OCI-LY1 (cell line): ENCODE measurements at regions not wholly inside any gene's neighbourhood (a gene's known extent, or its start where the extent isn't known, plus 50 kb on each side); places are given as distances from the start of the nearest gene placed in this dataset.

Source experiments
- H2AFZ ChIP-seq: fragments of 200-600 bp; sonication (generic), shearing (Covaris generic); 2 replicates; pipeline ENCODE4 v1.6.0; 2014; ENCODE audit warnings: antibody characterized with exemption, mild to moderate bottlenecking, low read length
- H3F3A ChIP-seq: fragments of 200-600 bp; sonication (generic), shearing (Covaris generic); 2 replicates; pipeline ENCODE4 v1.6.0; 2014; ENCODE audit warnings: mild to moderate bottlenecking, antibody characterized with exemption, low read length, moderate library complexity; ENCODE audit not compliant: insufficient read depth
- H3K27ac ChIP-seq: fragments of 200-600 bp; sonication (generic); 2 replicates; pipeline ENCODE4 v1.5.1; 2014; ENCODE audit warnings: low read length, mixed run types, mild to moderate bottlenecking, low read depth; ENCODE audit not compliant: poor library complexity, severe bottlenecking
- H3K27me3 ChIP-seq: fragments of 200-600 bp; sonication (generic); 2 replicates; pipeline ENCODE4 v1.6.0; 2014; ENCODE audit warnings: antibody characterized with exemption, mild to moderate bottlenecking, low read length, moderate library complexity; ENCODE audit not compliant: insufficient read depth
- H3K36me3 ChIP-seq: fragments of 200-600 bp; sonication (generic); 2 replicates; pipeline ENCODE4 v1.6.1; 2014; ENCODE audit warnings: mild to moderate bottlenecking, antibody characterized with exemption, low read length, moderate library complexity, mixed read lengths; ENCODE audit not compliant: insufficient read depth
- H3K4me1 ChIP-seq: fragments of 200-600 bp; sonication (generic); 2 replicates; pipeline ENCODE4 v1.5.1; 2014; ENCODE audit warnings: mild to moderate bottlenecking, low read length, moderate library complexity; ENCODE audit not compliant: insufficient read depth, severe bottlenecking
- H3K4me2 ChIP-seq: fragments of 200-600 bp; sonication (generic), shearing (Covaris generic); 2 replicates; pipeline ENCODE4 v1.6.1; 2014; ENCODE audit warnings: low read length
- H3K4me3 ChIP-seq: fragments of 200-600 bp; sonication (generic); 2 replicates; pipeline ENCODE4 v1.5.1; 2014; ENCODE audit warnings: low read length, low read depth, mild to moderate bottlenecking, mixed read lengths; ENCODE audit not compliant: poor library complexity, severe bottlenecking
- H3K79me2 ChIP-seq: fragments of 200-600 bp; shearing (Covaris generic); 2 replicates; pipeline ENCODE4 v1.6.1; 2016; ENCODE audit warnings: mixed run types, low read length, mixed read lengths; ENCODE audit not compliant: insufficient read depth
- H3K9ac ChIP-seq: fragments of 200-600 bp; sonication (generic), shearing (Covaris generic); 2 replicates; pipeline ENCODE4 v1.6.1; 2014; ENCODE audit warnings: mild to moderate bottlenecking, low read length, mixed read lengths
- H3K9me2 ChIP-seq: fragments of 200-600 bp; sonication (generic), shearing (Covaris generic); 2 replicates; pipeline ENCODE4 v1.6.1; 2014; ENCODE audit warnings: low read depth, mild to moderate bottlenecking, low read length, mixed read lengths
- H3K9me3 ChIP-seq: fragments of 200-600 bp; shearing (Covaris generic); 2 replicates; pipeline ENCODE4 v1.6.1; 2014; ENCODE audit warnings: low read length, mixed read lengths
- H4K20me1 ChIP-seq: fragments of 200-600 bp; sonication (generic), shearing (Covaris generic); 2 replicates; pipeline ENCODE4 v1.6.0; 2016; ENCODE audit warnings: mild to moderate bottlenecking, low read length; ENCODE audit not compliant: insufficient read depth
- EZH2 ChIP-seq: fragments of 200-600 bp; sonication (generic), shearing (Covaris generic); IDR thresholded peaks from 2 replicates; pipeline ENCODE4 v1.8.0; 2017; ENCODE audit warnings: borderline replicate concordance, mixed run types, mild to moderate bottlenecking, antibody characterized with exemption, low read length, moderate library complexity, mixed read lengths
- TF ChIP-seq, protein P1 (sequence below): fragments of 200-600 bp; sonication (generic), shearing (Covaris generic); IDR thresholded peaks from 2 replicates; pipeline ENCODE4 v1.5.1; 2017; ENCODE audit warnings: mild to moderate bottlenecking, antibody characterized with exemption, low read length, moderate library complexity, mixed read lengths

DNA sequence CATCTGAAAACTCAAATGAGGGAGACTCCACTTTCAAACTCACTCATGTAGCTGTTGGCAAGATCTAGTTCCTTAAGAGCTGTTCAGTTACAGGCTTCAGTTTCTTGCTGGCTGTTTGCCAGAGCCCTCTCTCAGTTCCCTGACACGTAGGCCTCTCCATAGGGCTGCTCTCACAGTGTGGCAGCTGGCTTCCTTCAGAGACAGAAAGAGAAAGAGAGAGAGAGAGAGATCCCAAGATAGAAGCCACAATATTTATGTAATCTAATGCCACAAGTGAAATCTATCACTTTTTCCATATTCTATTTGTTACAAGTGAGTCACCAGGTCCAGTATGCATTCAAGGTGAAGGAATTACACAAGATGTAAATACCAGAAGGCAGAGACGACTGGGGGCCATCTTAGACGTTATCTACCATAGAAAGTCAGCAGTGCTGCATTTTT is 168.8 kb downstream of the RCN1 start:
- Histone ChIP-seq H3F3A (no peaks in the 10 kb centered on the region), H3K27ac (no peak overlapping the region), H3K4me3 (no peak overlapping the region), H3K79me2 (no peaks in the 10 kb centered on the region), H3K9me2 (no peaks in the 10 kb centered on the region), H3K36me3 (no peaks in the 10 kb centered on the region), H3K9ac (no peak overlapping the region), H2AFZ (no peak overlapping the region), H3K4me1 (no peaks in the 10 kb centered on the region), H3K27me3 (no peaks in the 10 kb centered on the region), H3K4me2 (no peak overlapping the region), H3K9me3 (no peaks in the 10 kb centered on the region), H4K20me1 (no peaks in the 10 kb centered on the region)
- no peak for TF ChIP-seq EZH2
- TF ChIP-seq, protein P1, sequence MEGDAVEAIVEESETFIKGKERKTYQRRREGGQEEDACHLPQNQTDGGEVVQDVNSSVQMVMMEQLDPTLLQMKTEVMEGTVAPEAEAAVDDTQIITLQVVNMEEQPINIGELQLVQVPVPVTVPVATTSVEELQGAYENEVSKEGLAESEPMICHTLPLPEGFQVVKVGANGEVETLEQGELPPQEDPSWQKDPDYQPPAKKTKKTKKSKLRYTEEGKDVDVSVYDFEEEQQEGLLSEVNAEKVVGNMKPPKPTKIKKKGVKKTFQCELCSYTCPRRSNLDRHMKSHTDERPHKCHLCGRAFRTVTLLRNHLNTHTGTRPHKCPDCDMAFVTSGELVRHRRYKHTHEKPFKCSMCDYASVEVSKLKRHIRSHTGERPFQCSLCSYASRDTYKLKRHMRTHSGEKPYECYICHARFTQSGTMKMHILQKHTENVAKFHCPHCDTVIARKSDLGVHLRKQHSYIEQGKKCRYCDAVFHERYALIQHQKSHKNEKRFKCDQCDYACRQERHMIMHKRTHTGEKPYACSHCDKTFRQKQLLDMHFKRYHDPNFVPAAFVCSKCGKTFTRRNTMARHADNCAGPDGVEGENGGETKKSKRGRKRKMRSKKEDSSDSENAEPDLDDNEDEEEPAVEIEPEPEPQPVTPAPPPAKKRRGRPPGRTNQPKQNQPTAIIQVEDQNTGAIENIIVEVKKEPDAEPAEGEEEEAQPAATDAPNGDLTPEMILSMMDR, result no peak

DNA sequence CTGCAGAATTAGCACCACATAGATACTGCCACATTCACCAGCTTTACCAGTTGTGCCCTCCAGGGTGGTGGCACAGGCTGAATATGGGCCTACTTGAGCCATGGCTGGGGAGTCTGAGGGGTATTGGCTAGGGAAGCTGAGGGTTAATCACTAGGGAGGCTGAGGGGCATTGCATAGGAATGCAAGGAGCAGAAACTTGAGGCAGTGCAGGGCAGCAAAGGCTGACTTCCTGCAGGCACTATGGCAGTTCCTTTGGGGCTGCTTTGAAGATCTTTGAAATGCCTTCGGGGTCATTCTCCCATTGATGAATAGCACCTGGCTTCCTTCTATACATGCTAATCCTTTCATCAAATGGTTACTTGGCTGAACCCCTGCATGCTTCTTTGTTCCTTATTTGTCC is 171.5 kb downstream of the RCN1 start:
- H3K9ac ChIP-seq, result no peak overlapping the region
- TF ChIP-seq EZH2, result no peak
- TF ChIP-seq, protein P1, result no peak
- H3K4me3 ChIP-seq, result no peak overlapping the region

DNA sequence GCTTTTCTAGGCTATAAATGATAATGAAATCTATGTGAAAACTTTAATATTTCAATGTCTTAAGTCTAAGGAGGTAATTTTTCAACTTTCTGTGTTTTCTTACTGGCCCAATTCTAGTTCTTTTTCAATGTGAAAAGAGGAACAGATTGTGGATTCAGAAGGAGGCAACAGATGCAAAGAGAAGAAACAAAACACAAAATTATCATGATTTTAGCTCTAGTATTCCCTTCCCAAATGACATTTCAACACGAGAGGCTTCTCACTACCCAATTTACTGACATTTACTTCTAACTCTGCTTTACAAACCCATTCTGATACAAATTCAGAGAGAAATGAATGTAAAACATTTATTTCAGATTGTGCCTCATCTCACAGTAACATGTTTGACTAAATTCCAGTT is 169.4 kb downstream of the WT1 start:
- Histone ChIP-seq H3K9me3 (no peaks in the 10 kb centered on the region), H3K36me3 (no peaks in the 10 kb centered on the region), H3K4me2 (no peak overlapping the region), H3K9ac (no peak overlapping the region), H3K79me2 (no peaks in the 10 kb centered on the region), H3K27ac (no peak overlapping the region), H3K4me3 (no peak overlapping the region), H2AFZ (no peak overlapping the region), H3F3A (no peaks in the 10 kb centered on the region), H3K27me3 (no peaks in the 10 kb centered on the region), H4K20me1 (no peaks in the 10 kb centered on the region), H3K4me1 (no peaks in the 10 kb centered on the region), H3K9me2 (no peaks in the 10 kb centered on the region)
- TF ChIP-seq EZH2, result no peak
- TF ChIP-seq, protein P1, result no peak

More for the DNA sequence above, 171.5 kb downstream of the RCN1 start:
- Histone ChIP-seq H3K36me3 (no peaks in the 10 kb centered on the region), H3K27ac (no peak overlapping the region), H3K79me2 (no peaks in the 10 kb centered on the region), H3K27me3 (no peaks in the 10 kb centered on the region), H3K9me2 (no peaks in the 10 kb centered on the region), H3K4me1 (no peaks in the 10 kb centered on the region), H3K9me3 (no peaks in the 10 kb centered on the region), H3K4me2 (no peak overlapping the region), H4K20me1 (no peaks in the 10 kb centered on the region), H3F3A (no peaks in the 10 kb centered on the region), H2AFZ (no peak overlapping the region)
